IMR-90 (cell line): ENCODE measurements at regions not wholly inside any gene's neighbourhood (a gene's known extent, or its start where the extent isn't known, plus 50 kb on each side); places are given as distances from the start of the nearest gene placed in this dataset.

ENCODE experiments used
- ATAC-seq: fragments of 200-7000 bp; cut with Tn5 transposase; 2 replicates; pipeline ENCODE4 v1.9.1; 2020; ENCODE audit warnings: low read depth, mild to moderate bottlenecking, moderate library complexity
- BruUV-seq: library from RNA; stranded (reverse); fragments of 400-500 nt; replicated peaks from 2 replicates; lab custom pipeline; 2021; lab: Mats Ljungman, UMichigan
- CTCF ChIA-PET: fragments of 300-600 bp; formaldehyde crosslinking; extraction: SDS; loops from one replicate; lab custom pipeline; 2021; ENCODE audit warnings: antibody characterized with exemption; lab: Yijun Ruan, JAX
- POLR2A ChIA-PET: fragments of 300-600 bp; sonication (Branson Sonifier 250); formaldehyde crosslinking; loops from one replicate; lab custom pipeline; 2022; ENCODE audit warnings: antibody characterized with exemption; ENCODE audit not compliant: unreplicated experiment; lab: Charles Lee
- DNase-seq: peaks from one replicate; pipeline ENCODE4 v3.0.0; 2013
- H2AFZ ChIP-seq: replicated peaks from 2 replicates; pipeline ENCODE3; 2013; ENCODE audit warnings: low read length, mild to moderate bottlenecking; ENCODE audit not compliant: poor library complexity
- H2AK5ac ChIP-seq: 2 replicates; pipeline ENCODE4 v1.6.1; 2013; ENCODE audit warnings: low read depth, low read length, inconsistent platforms
- H2AK9ac ChIP-seq: replicated peaks from 2 replicates; pipeline ENCODE3; 2013; ENCODE audit warnings: mild to moderate bottlenecking, low read depth, low read length, moderate library complexity; ENCODE audit not compliant: poor library complexity
- H2BK120ac ChIP-seq: 2 replicates; pipeline ENCODE4 v1.6.1; 2013; ENCODE audit warnings: low read depth, low read length, inconsistent platforms
- H2BK15ac ChIP-seq: 3 replicates; pipeline ENCODE4 v1.6.1; 2013; ENCODE audit warnings: low read depth, low read length, inconsistent platforms
- H2BK20ac ChIP-seq: 2 replicates; pipeline ENCODE4 v1.6.1; 2013; ENCODE audit warnings: low read depth, mild to moderate bottlenecking, inconsistent platforms, low read length, moderate library complexity
- H2BK5ac ChIP-seq: 2 replicates; pipeline ENCODE4 v1.6.1; 2013; ENCODE audit warnings: mild to moderate bottlenecking, low read depth, low read length, inconsistent platforms; ENCODE audit not compliant: poor library complexity, severe bottlenecking
- H3K14ac ChIP-seq: replicated peaks from 2 replicates; pipeline ENCODE4 v1.6.1; 2013; ENCODE audit warnings: low read depth, low read length, inconsistent platforms
- H3K18ac ChIP-seq: 2 replicates; pipeline ENCODE4 v1.6.1; 2013; ENCODE audit warnings: low read depth, low read length, control low read depth
- H3K23ac ChIP-seq: 2 replicates; pipeline ENCODE4 v1.6.1; 2013; ENCODE audit warnings: low read depth, low read length, inconsistent platforms
- H3K27ac ChIP-seq: 2 replicates; pipeline ENCODE4 v1.5.1; 2013; ENCODE audit warnings: mild to moderate bottlenecking, control low read depth, low read length; ENCODE audit not compliant: insufficient read depth
- H3K27me3 ChIP-seq: 2 replicates; pipeline ENCODE4 v1.6.1; 2013; ENCODE audit warnings: low read length; ENCODE audit not compliant: control insufficient read depth, insufficient read depth
- H3K36me3 ChIP-seq: 2 replicates; pipeline ENCODE4 v1.6.1; 2013; ENCODE audit warnings: low read length, mixed read lengths; ENCODE audit not compliant: control insufficient read depth, insufficient read depth
- H3K4ac ChIP-seq: 2 replicates; pipeline ENCODE4 v1.6.1; 2013; ENCODE audit warnings: low read depth, low read length, inconsistent platforms
- H3K4me1 ChIP-seq: 2 replicates; pipeline ENCODE4 v1.6.1; 2013; ENCODE audit warnings: low read length, mixed read lengths; ENCODE audit not compliant: control insufficient read depth, insufficient read depth
- H3K4me2 ChIP-seq: 2 replicates; pipeline ENCODE4 v1.6.1; 2013; ENCODE audit warnings: low read depth, mild to moderate bottlenecking, control low read depth, low read length, moderate library complexity
- H3K4me3 ChIP-seq: 2 replicates; pipeline ENCODE4 v1.5.1; 2013; ENCODE audit warnings: low read depth, mild to moderate bottlenecking, control low read depth, low read length, moderate library complexity; ENCODE audit not compliant: insufficient read depth
- H3K56ac ChIP-seq: 2 replicates; pipeline ENCODE4 v1.6.1; 2013; ENCODE audit warnings: low read length, inconsistent platforms; ENCODE audit not compliant: insufficient read depth; ENCODE audit errors: extremely low read depth
- H3K79me1 ChIP-seq, 2 experiments: 2 replicates each; pipeline ENCODE4 v1.6.1; 2013; ENCODE audit warnings: low read length in 2 of 2, inconsistent platforms in 1 of 2, low read depth in 1 of 2
- H3K9ac ChIP-seq: 2 replicates; pipeline ENCODE4 v1.6.1; 2013; ENCODE audit warnings: low read depth, low read length, control low read depth
- H3K9me1 ChIP-seq: 2 replicates; pipeline ENCODE4 v1.6.1; 2013; ENCODE audit warnings: low read length, inconsistent platforms; ENCODE audit not compliant: insufficient read depth
- H3K9me3 ChIP-seq: 2 replicates; pipeline ENCODE4 v1.6.1; 2013; ENCODE audit warnings: low read length; ENCODE audit not compliant: control insufficient read depth, insufficient read depth
- H4K20me1 ChIP-seq: 2 replicates; pipeline ENCODE4 v1.6.1; 2013; ENCODE audit warnings: low read length, inconsistent platforms; ENCODE audit not compliant: insufficient read depth
- H4K5ac ChIP-seq: 2 replicates; pipeline ENCODE4 v1.6.1; 2013; ENCODE audit warnings: mild to moderate bottlenecking, low read depth, low read length, control low read depth
- H4K8ac ChIP-seq, 2 experiments: 2 replicates each; pipeline ENCODE4 v1.6.1; 2013; ENCODE audit warnings: low read depth in 2 of 2, low read length in 2 of 2, control low read depth in 1 of 2, inconsistent platforms in 1 of 2
- H4K91ac ChIP-seq: 2 replicates; pipeline ENCODE4 v1.6.1; 2013; ENCODE audit warnings: low read depth, low read length, inconsistent platforms; ENCODE audit not compliant: insufficient read depth
- BHLHE40 ChIP-seq: fragments of 150-350 bp; IDR thresholded peaks from 2 replicates; pipeline ENCODE4 v1.6.1; 2016; ENCODE audit warnings: mild to moderate bottlenecking, low read depth, low read length
- CEBPB ChIP-seq: IDR thresholded peaks from 2 replicates; pipeline ENCODE4 v1.6.1; 2012; ENCODE audit warnings: low read depth, low read length, improper control_type of control experiment
- CHD1 ChIP-seq: IDR thresholded peaks from 2 replicates; pipeline ENCODE4 v1.6.1; 2012; ENCODE audit warnings: low read depth, low read length, improper control_type of control experiment
- FOS ChIP-seq: fragments of 150-350 bp; IDR thresholded peaks from 2 replicates; pipeline ENCODE4 v1.6.1; 2016; ENCODE audit warnings: low read depth, low read length
- MAFK ChIP-seq: IDR thresholded peaks from 2 replicates; pipeline ENCODE4 v1.6.1; 2012; ENCODE audit warnings: low read depth, low read length, improper control_type of control experiment
- MAZ ChIP-seq: IDR thresholded peaks from 2 replicates; pipeline ENCODE4 v1.6.1; 2012; ENCODE audit warnings: low read depth, mild to moderate bottlenecking, low read length, improper control_type of control experiment, moderate library complexity, borderline replicate concordance
- MXI1 ChIP-seq: IDR thresholded peaks from 2 replicates; pipeline ENCODE4 v1.6.1; 2012; ENCODE audit warnings: low read depth, mild to moderate bottlenecking, low read length, moderate library complexity, borderline replicate concordance
- NFE2L2 ChIP-seq: fragments of 150-350 bp; IDR thresholded peaks from 2 replicates; pipeline ENCODE4 v1.6.1; 2016; ENCODE audit warnings: low read depth, mild to moderate bottlenecking, low read length
- POLR2A ChIP-seq: IDR thresholded peaks from 2 replicates; pipeline ENCODE4 v1.6.1; 2012; ENCODE audit warnings: mild to moderate bottlenecking, low read depth, low read length
- RAD21 ChIP-seq: IDR thresholded peaks from 2 replicates; pipeline ENCODE4 v1.6.1; 2012; ENCODE audit warnings: low read length, improper control_type of control experiment
- RCOR1 ChIP-seq: IDR thresholded peaks from 2 replicates; pipeline ENCODE4 v1.6.1; 2012; ENCODE audit warnings: mild to moderate bottlenecking, low read length, improper control_type of control experiment; ENCODE audit not compliant: insufficient replicate concordance
- RFX5 ChIP-seq: IDR thresholded peaks from 2 replicates; pipeline ENCODE4 v1.8.0; 2012; ENCODE audit warnings: low read depth, mild to moderate bottlenecking, low read length, moderate library complexity
- SMC3 ChIP-seq: fragments of 150-350 bp; IDR thresholded peaks from 2 replicates; pipeline ENCODE4 v1.6.1; 2016; ENCODE audit warnings: low read depth, mild to moderate bottlenecking, antibody characterized with exemption, low read length, moderate library complexity
- WGBS, 2 experiments: methylation state at CpG; one replicate each; pipeline versions ENCODE4 v1.1.5 to v1.1.7; 2013; ENCODE audit warnings: missing lambda C conversion rate in 2 of 2; ENCODE audit not compliant: insufficient read length in 1 of 2; ENCODE audit errors: extremely low coverage in 2 of 2; 5-methylcytosine and 5-hydroxymethylcytosine counted together
- dilution Hi-C: fragments of 300-500 bp; cut with HindIII; formaldehyde crosslinking; loops from one replicate; pipeline ENCODE4 v1.14.3; 2018; ENCODE audit warnings: low sequenced_read_pairs; ENCODE audit not compliant: unreplicated experiment
- in situ Hi-C: fragments of 300-500 bp; cut with MboI; formaldehyde crosslinking; loops from 3 replicates; pipeline ENCODE4 v1.14.3; 2019; ENCODE audit warnings: low sequenced_read_pairs, inconsistent platforms, mixed read lengths
- intact Hi-C: fragments of 100-400 bp; cut with micrococcal nuclease; formaldehyde crosslinking; loops from 2 replicates; pipeline ENCODE4 v1.10.0; 2022
- TF ChIP-seq, protein P1 (sequence below): fragments of 150-350 bp; IDR thresholded peaks from 2 replicates; pipeline ENCODE4 v1.6.1; 2016; ENCODE audit warnings: low read depth, mild to moderate bottlenecking, low read length, moderate library complexity, borderline replicate concordance
- TF ChIP-seq, protein P2 (sequence below): conservative IDR thresholded peaks from 2 replicates; pipeline ENCODE4 v1.5.1; 2012; ENCODE audit warnings: mild to moderate bottlenecking, low read depth, low read length, improper control_type of control experiment
- TF ChIP-seq, protein P3 (sequence below): fragments of 150-350 bp; IDR thresholded peaks from 2 replicates; pipeline ENCODE4 v1.6.1; 2017; ENCODE audit warnings: mild to moderate bottlenecking, antibody characterized with exemption, low read length, low read depth

DNA sequence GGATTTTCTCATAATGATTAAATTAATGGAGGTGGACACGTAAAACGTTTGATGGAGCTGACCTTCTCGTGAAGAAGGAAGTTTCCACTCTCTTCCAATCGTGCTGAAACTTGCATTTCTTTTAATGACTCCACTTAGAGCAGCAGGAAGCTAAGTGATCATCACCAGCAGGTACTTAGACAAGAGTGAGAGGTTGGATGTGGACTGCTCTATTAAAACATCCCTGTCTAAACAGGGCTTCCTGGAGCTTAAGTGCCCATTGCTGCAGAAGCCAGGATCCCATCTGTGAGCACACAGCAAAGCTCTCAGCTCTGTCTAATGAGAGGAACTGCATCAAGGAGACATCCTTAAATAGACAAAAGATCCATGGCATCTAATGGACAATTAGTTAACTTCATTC is 1539.5 kb upstream of the CELF4 start:
- Histone ChIP-seq H3K9me3 (no peaks in the 10 kb centered on the region), H3K4me1 (no peaks in the 10 kb centered on the region), H4K8ac (no peak overlapping the region), H3K14ac (no peak overlapping the region), H3K4me2 (no peak overlapping the region), H2BK120ac (no peak overlapping the region), H3K18ac (no peak overlapping the region), H3K9ac (no peak overlapping the region), H3K4ac (no peak overlapping the region), H2BK5ac (no peak overlapping the region), H2BK15ac (no peak overlapping the region), H3K56ac (no peak overlapping the region), H3K79me1 (no peaks in the 10 kb centered on the region), H3K23ac (no peak overlapping the region), H4K91ac (no peak overlapping the region), H3K9me1 (no peaks in the 10 kb centered on the region), H3K27me3 (no peaks in the 10 kb centered on the region), H2AFZ (no peak overlapping the region), H3K27ac (no peak overlapping the region), H4K5ac (no peak overlapping the region), H2AK5ac (no peak overlapping the region), H3K36me3 (no peaks in the 10 kb centered on the region), H4K20me1 (no peaks in the 10 kb centered on the region), H3K4me3 (no peak overlapping the region), H2AK9ac (no peak overlapping the region), H2BK20ac (no peak overlapping the region)
- ATAC-seq: no peak
- DNase-seq: no peak
- CTCF ChIA-PET: no interaction called here
- no TSS peak for BruUV-seq
- dilution Hi-C loops (no loop called here), intact Hi-C loops (no loop called here), in situ Hi-C loops (no loop called here)
- WGBS, 2 experiments: no CpG with 5 or more reads among the region's 4 CpGs
- TF ChIP-seq, protein P1, sequence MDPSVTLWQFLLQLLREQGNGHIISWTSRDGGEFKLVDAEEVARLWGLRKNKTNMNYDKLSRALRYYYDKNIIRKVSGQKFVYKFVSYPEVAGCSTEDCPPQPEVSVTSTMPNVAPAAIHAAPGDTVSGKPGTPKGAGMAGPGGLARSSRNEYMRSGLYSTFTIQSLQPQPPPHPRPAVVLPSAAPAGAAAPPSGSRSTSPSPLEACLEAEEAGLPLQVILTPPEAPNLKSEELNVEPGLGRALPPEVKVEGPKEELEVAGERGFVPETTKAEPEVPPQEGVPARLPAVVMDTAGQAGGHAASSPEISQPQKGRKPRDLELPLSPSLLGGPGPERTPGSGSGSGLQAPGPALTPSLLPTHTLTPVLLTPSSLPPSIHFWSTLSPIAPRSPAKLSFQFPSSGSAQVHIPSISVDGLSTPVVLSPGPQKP: no peak
- TF ChIP-seq MAFK (no peak), SMC3 (no peak), BHLHE40 (no peak), FOS (no peak), RCOR1 (no peak), RFX5 (no peak), CEBPB (no peak), MAZ (no peak), MXI1 (no peak), POLR2A (no peak), CHD1 (no peak), RAD21 (no peak), NFE2L2 (no peak)
- TF ChIP-seq, protein P2, sequence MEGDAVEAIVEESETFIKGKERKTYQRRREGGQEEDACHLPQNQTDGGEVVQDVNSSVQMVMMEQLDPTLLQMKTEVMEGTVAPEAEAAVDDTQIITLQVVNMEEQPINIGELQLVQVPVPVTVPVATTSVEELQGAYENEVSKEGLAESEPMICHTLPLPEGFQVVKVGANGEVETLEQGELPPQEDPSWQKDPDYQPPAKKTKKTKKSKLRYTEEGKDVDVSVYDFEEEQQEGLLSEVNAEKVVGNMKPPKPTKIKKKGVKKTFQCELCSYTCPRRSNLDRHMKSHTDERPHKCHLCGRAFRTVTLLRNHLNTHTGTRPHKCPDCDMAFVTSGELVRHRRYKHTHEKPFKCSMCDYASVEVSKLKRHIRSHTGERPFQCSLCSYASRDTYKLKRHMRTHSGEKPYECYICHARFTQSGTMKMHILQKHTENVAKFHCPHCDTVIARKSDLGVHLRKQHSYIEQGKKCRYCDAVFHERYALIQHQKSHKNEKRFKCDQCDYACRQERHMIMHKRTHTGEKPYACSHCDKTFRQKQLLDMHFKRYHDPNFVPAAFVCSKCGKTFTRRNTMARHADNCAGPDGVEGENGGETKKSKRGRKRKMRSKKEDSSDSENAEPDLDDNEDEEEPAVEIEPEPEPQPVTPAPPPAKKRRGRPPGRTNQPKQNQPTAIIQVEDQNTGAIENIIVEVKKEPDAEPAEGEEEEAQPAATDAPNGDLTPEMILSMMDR: no peak
- TF ChIP-seq, protein P3, sequence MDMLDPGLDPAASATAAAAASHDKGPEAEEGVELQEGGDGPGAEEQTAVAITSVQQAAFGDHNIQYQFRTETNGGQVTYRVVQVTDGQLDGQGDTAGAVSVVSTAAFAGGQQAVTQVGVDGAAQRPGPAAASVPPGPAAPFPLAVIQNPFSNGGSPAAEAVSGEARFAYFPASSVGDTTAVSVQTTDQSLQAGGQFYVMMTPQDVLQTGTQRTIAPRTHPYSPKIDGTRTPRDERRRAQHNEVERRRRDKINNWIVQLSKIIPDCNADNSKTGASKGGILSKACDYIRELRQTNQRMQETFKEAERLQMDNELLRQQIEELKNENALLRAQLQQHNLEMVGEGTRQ: no peak
- POLR2A ChIA-PET: no interaction called here
